Endometrium (tissue), 2 donors: ENCODE measurements at regions not wholly inside any gene's neighbourhood (a gene's known extent, or its start where the extent isn't known, plus 50 kb on each side); places are given as distances from the start of the nearest gene placed in this dataset.
"Not testable (repeated sequence)": the region's sequence is repeated elsewhere in the genome, so short reads cannot be mapped to it uniquely, and the experiment has no call there.

Source experiments
- FAIRE-seq: peaks from 2 replicates; lab custom pipeline; 2012; peaks lifted over from hg19 to GRCh38; lab: Jason Lieb, UNC
- donor health status: control.
- donor health status: control.

DNA sequence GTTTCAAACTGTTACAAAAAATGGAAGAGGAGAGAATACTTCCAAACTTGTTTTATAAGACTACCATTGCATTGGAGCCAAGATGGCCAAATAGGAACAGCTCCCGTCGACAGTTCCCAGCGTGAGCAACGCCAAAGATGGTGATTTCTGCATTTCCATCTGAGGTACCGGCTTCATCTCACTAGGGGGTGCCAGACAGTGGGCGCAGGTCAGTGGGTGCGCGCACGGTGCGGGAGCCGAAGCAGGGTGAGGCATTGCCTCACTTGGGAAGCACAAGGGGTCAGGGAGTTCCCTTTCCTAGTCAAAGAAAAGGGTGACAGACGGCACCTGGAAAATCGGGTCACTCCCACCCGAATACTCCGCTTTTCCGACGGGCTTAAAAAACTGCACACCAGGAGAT lies 149.7 kb upstream of the POF1B start:
- not testable (repeated sequence) for FAIRE-seq

DNA sequence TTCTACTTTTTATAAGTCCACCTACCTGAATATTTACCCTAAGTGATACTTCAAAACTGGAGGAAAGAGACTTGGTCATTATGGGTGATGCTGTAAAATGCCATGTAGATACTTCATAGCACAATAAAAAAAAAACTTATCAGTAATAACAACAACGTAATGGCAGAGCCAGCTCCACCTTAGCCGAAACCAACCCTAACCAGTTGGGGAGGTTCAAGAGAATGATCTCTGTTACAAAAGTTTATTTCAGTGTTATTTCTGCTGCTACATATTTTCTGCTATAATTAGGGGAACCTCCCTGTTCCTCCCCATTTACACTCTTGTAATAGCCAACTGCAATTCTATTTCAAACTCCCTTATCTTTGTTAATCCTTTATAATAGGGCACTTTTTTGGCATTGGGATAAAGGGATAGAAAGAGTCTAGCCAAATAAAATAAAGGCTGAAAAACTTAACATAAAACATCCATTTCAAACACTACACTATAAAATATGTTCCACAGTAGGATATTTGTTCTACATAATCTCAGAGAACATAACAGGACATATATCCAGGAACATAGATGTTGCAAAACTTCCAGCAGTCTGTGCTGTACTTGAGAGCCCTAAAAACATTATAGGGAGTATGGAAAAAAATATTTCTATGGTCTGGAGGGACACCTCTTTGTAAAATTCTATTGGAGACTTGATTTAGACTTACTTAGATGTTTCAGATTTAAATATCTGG lies 138.7 kb upstream of the POF1B start:
- no peak for FAIRE-seq

DNA sequence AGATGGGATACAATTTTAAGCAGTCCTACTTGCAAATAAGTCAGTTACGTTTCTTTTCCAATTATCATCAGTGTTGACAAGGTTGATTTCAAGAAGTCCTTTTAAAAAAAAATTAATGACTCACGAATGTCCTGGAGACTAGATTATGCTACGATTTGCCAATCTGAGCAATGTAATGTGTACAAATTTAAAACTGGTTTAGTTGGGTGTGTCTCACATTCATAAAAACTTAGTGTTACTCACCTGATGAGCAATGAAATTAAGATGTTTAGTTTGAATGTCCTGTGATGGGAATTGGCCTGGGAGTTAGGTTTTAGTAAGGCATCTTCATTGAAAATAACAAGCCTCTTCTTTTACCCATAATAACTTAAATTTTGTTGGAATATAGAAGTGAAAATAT lies 136.7 kb upstream of the POF1B start:
- FAIRE-seq = no peak

DNA sequence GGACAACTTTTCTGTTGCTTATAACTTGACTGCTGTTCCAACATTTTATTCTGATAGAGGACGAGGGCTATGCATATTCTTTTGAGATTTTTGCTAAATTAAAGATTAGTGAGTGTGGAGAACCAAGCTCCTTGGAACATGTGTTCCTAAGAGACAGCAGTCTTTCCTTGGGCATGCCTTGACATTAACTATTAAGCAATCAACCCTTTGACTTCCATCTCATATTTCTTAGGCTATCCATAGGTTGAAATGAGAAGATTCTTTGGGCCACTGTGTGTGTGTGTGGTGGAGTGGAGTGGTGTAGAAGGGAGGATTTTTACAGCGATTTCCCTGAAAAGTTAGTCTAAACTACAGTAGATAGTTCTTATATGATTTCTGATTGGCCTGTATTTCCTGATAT lies 127.4 kb upstream of the POF1B start:
- no peak for FAIRE-seq

DNA sequence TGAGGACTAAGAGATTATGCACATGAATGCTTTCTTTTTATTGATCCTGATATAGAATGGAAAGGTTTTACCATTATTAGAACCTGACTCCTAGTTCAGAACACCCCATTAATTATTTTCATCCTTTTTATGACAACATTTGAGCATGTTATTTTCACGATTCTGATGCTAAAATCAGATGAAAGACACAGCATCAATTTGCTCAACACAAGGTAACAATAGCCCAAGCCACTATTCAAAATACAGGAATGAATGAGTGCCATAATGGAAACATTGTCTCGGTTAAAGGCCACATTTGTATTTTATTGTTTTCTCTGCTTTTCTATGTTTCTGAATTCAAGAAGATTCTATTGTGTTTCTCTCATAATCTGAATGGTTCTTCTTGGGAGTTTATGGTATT lies 126.3 kb upstream of the POF1B start:
- FAIRE-seq = no peak

DNA sequence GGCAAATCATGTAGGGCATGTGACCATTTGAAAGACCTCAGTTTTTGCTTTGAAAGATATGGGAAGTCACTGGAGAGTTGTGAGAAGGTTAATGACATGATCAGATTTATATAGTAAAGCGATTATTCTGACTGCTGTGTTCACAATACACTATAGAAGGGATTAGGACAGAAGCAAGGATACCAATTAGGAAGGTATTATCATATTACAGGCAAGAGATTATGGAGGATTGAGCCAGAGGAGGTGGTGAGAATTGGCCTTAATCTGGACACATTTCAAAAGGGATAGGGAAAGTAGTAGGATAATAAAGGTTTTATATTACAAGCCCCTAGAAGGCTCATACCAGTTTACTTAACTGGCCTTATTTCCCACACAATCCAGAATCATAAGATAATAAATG lies 124.9 kb upstream of the POF1B start:
- FAIRE-seq = no peak

GRCh38 chrX:85503258-85504158 lies 124.0 kb upstream of the POF1B start:
- no peak for FAIRE-seq

GRCh38 chrX:85501349-85501748 lies 121.9 kb upstream of the POF1B start:
- FAIRE-seq = no peak

DNA sequence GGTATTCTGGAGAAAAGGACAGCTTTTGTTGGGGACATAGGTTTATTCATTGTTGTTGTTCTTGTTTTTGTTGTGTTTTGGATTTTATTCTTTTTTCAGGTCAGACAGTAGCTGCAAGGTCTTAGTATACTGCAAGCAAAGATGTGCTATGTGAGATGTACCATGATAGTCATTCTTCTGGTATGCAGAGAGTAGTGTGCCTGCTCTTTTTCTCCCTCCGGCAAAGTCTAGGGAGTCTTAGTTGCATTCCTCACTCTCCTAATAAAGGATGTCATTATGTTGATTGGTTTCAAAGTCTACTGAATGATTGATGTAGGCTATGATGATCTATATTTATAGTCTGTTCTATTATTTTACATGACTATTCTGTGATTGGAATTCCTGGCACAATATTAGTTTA lies 119.9 kb upstream of the POF1B start:
- FAIRE-seq = no peak

DNA sequence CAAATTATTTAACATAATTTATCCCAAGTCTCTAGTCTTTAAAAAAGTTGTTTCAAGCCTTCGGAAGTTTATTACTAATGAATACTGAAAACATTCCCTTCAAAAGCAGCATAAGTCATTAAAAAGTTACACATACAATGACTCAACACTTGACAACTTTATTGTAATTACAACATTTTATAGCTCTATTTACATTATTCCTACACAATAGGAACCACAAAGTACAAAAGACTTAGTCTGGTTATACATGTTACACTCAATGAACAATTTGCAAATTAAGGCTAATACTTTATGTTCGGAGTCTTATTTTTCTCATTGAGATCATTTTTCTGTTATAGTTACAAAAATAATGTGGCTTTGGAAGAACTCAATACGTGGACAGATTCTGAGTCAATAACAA lies 114.4 kb upstream of the POF1B start:
- no peak for FAIRE-seq

GRCh38 chrX:85454295-85454694 lies 74.8 kb upstream of the POF1B start:
- no peak for FAIRE-seq

DNA sequence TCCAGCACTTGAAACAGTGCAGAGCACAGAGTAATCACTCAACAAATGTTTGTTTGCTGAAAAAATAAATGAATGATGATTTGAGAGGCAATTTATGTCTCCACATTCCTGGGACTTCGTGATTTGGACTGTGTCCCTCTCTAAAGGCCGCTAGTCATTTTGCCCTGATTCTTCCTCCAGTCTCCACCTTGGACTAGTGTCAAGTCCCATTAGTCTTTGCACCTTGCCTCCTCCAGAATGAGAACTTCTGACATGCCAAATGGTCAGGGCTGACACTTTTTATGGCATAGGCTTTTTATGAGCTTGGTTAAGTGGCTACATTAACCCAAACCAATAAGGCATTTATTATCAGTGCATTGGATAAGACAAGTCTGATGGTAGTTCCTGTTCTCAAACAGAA lies 65.1 kb upstream of the POF1B start:
- FAIRE-seq = no peak
